Fibroblast of skin of left quadriceps (primary cell): ENCODE measurements at regions not wholly inside any gene's neighbourhood (a gene's known extent, or its start where the extent isn't known, plus 50 kb on each side); places are given as distances from the start of the nearest gene placed in this dataset.

Experiments used
- DNase-seq, 2 experiments: peaks; one replicate each; pipeline ENCODE4 v3.0.0-alpha.2; 2013; ENCODE audit warnings: low read depth in 2 of 2

- DNase-seq, result no peak
Measured at GRCh38 chr3:146914409-146914808, 309.3 kb upstream of the PLSCR5 start.

GRCh38 chr3:146912241-146913015 is 307.3 kb upstream of the PLSCR5 start:
- no peak for DNase-seq

- no peak for DNase-seq
Measured at GRCh38 chr3:146903927-146904326, 298.8 kb upstream of the PLSCR5 start.

GRCh38 chr3:146899171-146899570 is 294.0 kb upstream of the PLSCR5 start:
- no peak for DNase-seq

GRCh38 chr3:146896711-146897110 is 291.6 kb upstream of the PLSCR5 start:
- no peak for DNase-seq

GRCh38 chr3:146895026-146895749 is 290.0 kb upstream of the PLSCR5 start:
- DNase-seq, result peak; percentile 66 to 69

GRCh38 chr3:146894406-146894805 is 289.3 kb upstream of the PLSCR5 start:
- no peak for DNase-seq

- DNase-seq, result no peak
Measured at GRCh38 chr3:146892041-146892440, 286.9 kb upstream of the PLSCR5 start.

- no peak for DNase-seq
Measured at GRCh38 chr3:146889626-146890025, 284.5 kb upstream of the PLSCR5 start.

GRCh38 chr3:146888176-146888575 is 283.0 kb upstream of the PLSCR5 start:
- no peak for DNase-seq

GRCh38 chr3:146884721-146885120 is 279.6 kb upstream of the PLSCR5 start:
- DNase-seq, result no peak

- no peak for DNase-seq
Measured at GRCh38 chr3:146884296-146884695, 279.1 kb upstream of the PLSCR5 start.

GRCh38 chr3:146883288-146883687 is 278.1 kb upstream of the PLSCR5 start:
- no peak for DNase-seq

- DNase-seq, result peak; percentile 21 to 33
Measured at GRCh38 chr3:146881966-146882760, 277.0 kb upstream of the PLSCR5 start.

- no peak for DNase-seq
Measured at GRCh38 chr3:146881356-146881755, 276.2 kb upstream of the PLSCR5 start.

GRCh38 chr3:146873748-146874147 is 268.6 kb upstream of the PLSCR5 start:
- DNase-seq, result no peak

GRCh38 chr3:146865175-146865755 is 260.1 kb upstream of the PLSCR5 start:
- no peak for DNase-seq

GRCh38 chr3:146861262-146861661 is 256.1 kb upstream of the PLSCR5 start:
- no peak for DNase-seq

GRCh38 chr3:146854523-146854922 is 249.4 kb upstream of the PLSCR5 start:
- no peak for DNase-seq

- no peak for DNase-seq
Measured at GRCh38 chr3:146851665-146852064, 246.5 kb upstream of the PLSCR5 start.

- DNase-seq, result no peak
Measured at GRCh38 chr3:146845361-146845760, 240.2 kb upstream of the PLSCR5 start.

- no peak for DNase-seq
Measured at GRCh38 chr3:146843476-146843875, 238.3 kb upstream of the PLSCR5 start.
